ENCODE measurements at regions not wholly inside any gene's neighbourhood (a gene's known extent, or its start where the extent isn't known, plus 50 kb on each side); places are given as distances from the start of the nearest gene placed in this dataset.

- H3K4me3 ChIP-seq: no peak overlapping the region
- 54 to 70% (median 68%) methylated on average over 5 of the region's 5 CpGs for WGBS, 3 donors
- no peak for DNase-seq
- no peaks in the 10 kb centered on the region for H3K9me3 ChIP-seq
- TF ChIP-seq CTCF (IDR thresholded peaks at IDR 0.05) (no peak), EP300 (IDR thresholded peaks at IDR 0.05) (no peak), POLR2A (IDR thresholded peaks at IDR 0.05) (no peak)
- no peaks in the 10 kb centered on the region for H3K27me3 ChIP-seq
- no peaks in the 10 kb centered on the region for H3K4me1 ChIP-seq (ENCODE audit: insufficient read depth)
- no peaks in the 10 kb centered on the region for H3K36me3 ChIP-seq
- intact Hi-C loops (cut with DNase I): no loop called here
- H3K27ac ChIP-seq: no peak overlapping the region
These were observed 191.9 kb upstream of the MIR17HG start for GRCh38 chr13:91155512-91156114.

- 82 to 85% (median 83%) methylated on average over 4 of the region's 4 CpGs for WGBS, 3 donors
- no peaks in the 10 kb centered on the region for H3K4me1 ChIP-seq (ENCODE audit: insufficient read depth)
- intact Hi-C loops (cut with DNase I): no loop called here
- TF ChIP-seq POLR2A (IDR thresholded peaks at IDR 0.05) (no peak), CTCF (IDR thresholded peaks at IDR 0.05) (no peak), EP300 (IDR thresholded peaks at IDR 0.05) (no peak)
- H3K4me3 ChIP-seq: no peak overlapping the region
- DNase-seq: no peak
- no peak overlapping the region for H3K27ac ChIP-seq
- no peaks in the 10 kb centered on the region for H3K9me3 ChIP-seq
- no peaks in the 10 kb centered on the region for H3K27me3 ChIP-seq
- H3K36me3 ChIP-seq: no peaks in the 10 kb centered on the region
These were observed 190.0 kb upstream of the MIR17HG start for GRCh38 chr13:91157273-91158016.

- no peak overlapping the region for H3K4me3 ChIP-seq
- 3 to 10% (median 4%) methylated on average over 4 of the region's 4 CpGs for WGBS, 3 donors
- no peak overlapping the region for H3K27ac ChIP-seq
- no peaks in the 10 kb centered on the region for H3K36me3 ChIP-seq
- H3K9me3 ChIP-seq: no peaks in the 10 kb centered on the region
- H3K27me3 ChIP-seq: no peaks in the 10 kb centered on the region
- intact Hi-C loops (cut with DNase I): no loop called here
- no peak for DNase-seq
- TF ChIP-seq POLR2A (IDR thresholded peaks at IDR 0.05) (no peak), CTCF (IDR thresholded peaks at IDR 0.05) (no peak), EP300 (IDR thresholded peaks at IDR 0.05) (no peak)
- no peaks in the 10 kb centered on the region for H3K4me1 ChIP-seq (ENCODE audit: insufficient read depth)
These were observed 189.5 kb upstream of the MIR17HG start for GRCh38 chr13:91158017-91158395.

- TF ChIP-seq POLR2A (IDR thresholded peaks at IDR 0.05) (no peak), EP300 (IDR thresholded peaks at IDR 0.05) (no peak), CTCF (IDR thresholded peaks at IDR 0.05) (no peak)
- Histone ChIP-seq H3K9me3 (no peaks in the 10 kb centered on the region), H3K4me3 (no peak overlapping the region), H3K27ac (no peak overlapping the region), H3K27me3 (no peaks in the 10 kb centered on the region), H3K4me1 (ENCODE audit: insufficient read depth) (no peaks in the 10 kb centered on the region), H3K36me3 (no peaks in the 10 kb centered on the region)
- WGBS, 3 donors: 83 to 86% (median 83%) methylated on average over 3 of the region's 3 CpGs
- DNase-seq: no peak
- intact Hi-C loops (cut with DNase I): no loop called here
These were observed 185.3 kb upstream of the MIR17HG start for GRCh38 chr13:91162180-91162579.

All from ovary (tissue), 7 donors.